GM23338 (cell line): ENCODE measurements at regions not wholly inside any gene's neighbourhood (a gene's known extent, or its start where the extent isn't known, plus 50 kb on each side); places are given as distances from the start of the nearest gene placed in this dataset.

Source experiments
- ATAC-seq: fragments of 200-7000 bp; cut with Tn5 transposase; 3 replicates; pipeline ENCODE4 v1.9.1; 2020
- DNase-seq: peaks from one replicate; pipeline ENCODE4 v3.0.0-alpha.2; 2015; ENCODE audit warnings: low spot score
- H2AFZ ChIP-seq: fragments of 200-600 bp; sonication (generic); 2 replicates; pipeline ENCODE4 v1.8.0; 2016; ENCODE audit warnings: antibody characterized with exemption, mild to moderate bottlenecking, moderate library complexity
- H3F3A ChIP-seq: fragments of 200-600 bp; sonication (generic); replicated peaks from 2 replicates; pipeline ENCODE4 v1.8.0; 2017; ENCODE audit warnings: antibody characterized with exemption, mixed run types, low read depth
- H3K27ac ChIP-seq: fragments of 200-600 bp; sonication (generic); 2 replicates; pipeline ENCODE4 v1.6.1; 2016; ENCODE audit warnings: low read depth
- H3K27me3 ChIP-seq: fragments of 200-600 bp; sonication (generic); 2 replicates; pipeline ENCODE4 v1.8.0; 2016; ENCODE audit warnings: mild to moderate bottlenecking, mixed run types, moderate library complexity; ENCODE audit not compliant: insufficient read depth
- H3K36me3 ChIP-seq: fragments of 200-600 bp; sonication (generic); 2 replicates; pipeline ENCODE4 v1.8.0; 2016; ENCODE audit warnings: mild to moderate bottlenecking; ENCODE audit not compliant: insufficient read depth
- H3K4me1 ChIP-seq: fragments of 200-600 bp; sonication (generic); 2 replicates; pipeline ENCODE4 v1.8.0; 2016; ENCODE audit warnings: mild to moderate bottlenecking, moderate library complexity; ENCODE audit not compliant: insufficient read depth
- H3K4me2 ChIP-seq: fragments of 200-600 bp; sonication (generic); 2 replicates; pipeline ENCODE4 v1.7.1; 2017; ENCODE audit warnings: mixed run types
- H3K4me3 ChIP-seq: fragments of 200-600 bp; sonication (generic); 2 replicates; pipeline ENCODE4 v1.6.1; 2016; ENCODE audit warnings: mixed run types
- H3K79me2 ChIP-seq: fragments of 200-600 bp; sonication (generic); replicated peaks from 2 replicates; pipeline ENCODE4 v1.8.0; 2017; ENCODE audit warnings: mild to moderate bottlenecking; ENCODE audit not compliant: insufficient read depth
- H3K9me2 ChIP-seq: fragments of 200-600 bp; sonication (generic); 2 replicates; pipeline ENCODE4 v1.8.0; 2017; ENCODE audit not compliant: insufficient read depth
- H4K20me1 ChIP-seq: fragments of 200-600 bp; sonication (generic); replicated peaks from 2 replicates; pipeline ENCODE4 v1.8.0; 2017; ENCODE audit warnings: mild to moderate bottlenecking; ENCODE audit not compliant: insufficient read depth
- H3K27ac Mint-ChIP-seq: 2 replicates; pipeline ENCODE4 v1.8.0; 2020; ENCODE audit warnings: inconsistent platforms, mild to moderate bottlenecking, moderate library complexity, mixed read lengths
- H3K27me3 Mint-ChIP-seq: 3 replicates; pipeline ENCODE4 v1.8.0; 2022; ENCODE audit warnings: low read depth, mild to moderate bottlenecking, moderate library complexity, mixed read lengths, inconsistent platforms; ENCODE audit not compliant: insufficient read depth, poor library complexity
- H3K36me3 Mint-ChIP-seq: 3 replicates; pipeline ENCODE4 v1.8.0; 2021; ENCODE audit warnings: low read depth, mild to moderate bottlenecking, inconsistent platforms, moderate library complexity, mixed read lengths
- H3K4me1 Mint-ChIP-seq: 3 replicates; pipeline ENCODE4 v1.8.0; 2020; ENCODE audit warnings: mild to moderate bottlenecking, inconsistent platforms, mixed read lengths
- H3K4me3 Mint-ChIP-seq: 3 replicates; pipeline ENCODE4 v1.8.0; 2021; ENCODE audit warnings: moderate library complexity, mild to moderate bottlenecking, inconsistent platforms, mixed read lengths
- H3K9me3 Mint-ChIP-seq: 3 replicates; pipeline ENCODE4 v1.8.0; 2020; ENCODE audit warnings: moderate library complexity, mild to moderate bottlenecking, inconsistent platforms, mixed read lengths
- CREB1 ChIP-seq: fragments of 250-450 bp; sonication (Bioruptor Pico); IDR thresholded peaks from 2 replicates; pipeline ENCODE4 v1.5.0; 2020; ENCODE audit warnings: low read depth, mild to moderate bottlenecking, moderate library complexity
- EZH2 ChIP-seq: fragments of 200-600 bp; sonication (generic); IDR thresholded peaks from one replicate; pipeline ENCODE4 v1.8.0; 2017; ENCODE audit warnings: antibody characterized with exemption, mild to moderate bottlenecking, low read depth; ENCODE audit not compliant: unreplicated experiment
- EZH2phosphoT487 ChIP-seq: fragments of 200-600 bp; sonication (generic); IDR thresholded peaks from one replicate; pipeline ENCODE4 v1.8.1; 2018; ENCODE audit warnings: antibody characterized with exemption; ENCODE audit not compliant: unreplicated experiment
- JUNB ChIP-seq: IDR thresholded peaks from one replicate; pipeline ENCODE4 v1.6.1; 2016; ENCODE audit warnings: antibody characterized with exemption; ENCODE audit not compliant: unreplicated experiment
- NANOG ChIP-seq: IDR thresholded peaks from 2 replicates; pipeline ENCODE4 v1.6.1; 2016; ENCODE audit warnings: antibody characterized with exemption, borderline replicate concordance
- POLR2AphosphoS5 ChIP-seq: IDR thresholded peaks from 2 replicates; pipeline ENCODE4 v1.6.1; 2016; ENCODE audit warnings: antibody characterized with exemption, low read depth
- REST ChIP-seq: IDR thresholded peaks from one replicate; pipeline ENCODE4 v1.6.1; 2018; ENCODE audit warnings: antibody characterized with exemption; ENCODE audit not compliant: unreplicated experiment
- STAT1 ChIP-seq: IDR thresholded peaks from one replicate; pipeline ENCODE4 v1.6.1; 2016; ENCODE audit warnings: antibody characterized with exemption; ENCODE audit not compliant: unreplicated experiment
- ZNF114 ChIP-seq: fragments of 250-450 bp; sonication (Bioruptor Pico); IDR thresholded peaks from 2 replicates; pipeline ENCODE4 v1.5.0; 2020; ENCODE audit warnings: mild to moderate bottlenecking, moderate library complexity
- ZNF331 ChIP-seq: fragments of 250-450 bp; sonication (Bioruptor Pico); IDR thresholded peaks from 2 replicates; pipeline ENCODE4 v1.5.0; 2020; ENCODE audit warnings: low read depth, mild to moderate bottlenecking, moderate library complexity
- TF ChIP-seq, protein P1 (sequence below): IDR thresholded peaks from 2 replicates; pipeline ENCODE4 v1.6.1; 2016; ENCODE audit warnings: antibody characterized with exemption
- TF ChIP-seq, protein P2 (sequence below): fragments of 250-450 bp; sonication (Bioruptor Pico); IDR thresholded peaks from 2 replicates; pipeline ENCODE4 v1.5.0; 2020; ENCODE audit warnings: mild to moderate bottlenecking, moderate library complexity
- TF ChIP-seq, protein P3 (sequence below), 2 experiments: fragments of 200-600 bp in 1 of 2; sonication (generic) in 1 of 2; conservative IDR thresholded peaks; 2 replicates each; pipeline versions ENCODE4 v1.5.1 to v1.6.1; 2016 to 2017; ENCODE audit warnings: antibody characterized with exemption in 2 of 2, low read depth in 2 of 2, mild to moderate bottlenecking in 2 of 2, moderate library complexity in 1 of 2

DNA sequence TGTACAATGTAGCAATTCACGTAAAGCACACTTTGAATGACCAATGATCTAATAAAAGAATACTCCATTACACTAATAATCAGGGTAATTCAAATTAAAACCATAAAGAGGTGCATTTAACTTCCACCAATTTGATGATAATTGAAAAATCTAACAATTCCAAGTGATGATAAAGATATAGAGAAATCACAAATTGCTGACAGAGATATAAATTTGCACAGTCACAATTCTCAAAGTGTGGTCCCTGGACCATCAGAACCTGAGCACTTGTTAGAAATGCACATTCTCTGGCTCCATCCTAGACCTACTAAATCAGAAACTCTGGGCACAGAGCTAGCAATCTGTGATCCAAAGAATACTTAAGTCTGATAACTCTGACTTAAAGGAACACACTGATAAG, 165.8 kb upstream of the DCC start (continued):
- TF ChIP-seq JUNB (no peak), STAT1 (no peak)

DNA sequence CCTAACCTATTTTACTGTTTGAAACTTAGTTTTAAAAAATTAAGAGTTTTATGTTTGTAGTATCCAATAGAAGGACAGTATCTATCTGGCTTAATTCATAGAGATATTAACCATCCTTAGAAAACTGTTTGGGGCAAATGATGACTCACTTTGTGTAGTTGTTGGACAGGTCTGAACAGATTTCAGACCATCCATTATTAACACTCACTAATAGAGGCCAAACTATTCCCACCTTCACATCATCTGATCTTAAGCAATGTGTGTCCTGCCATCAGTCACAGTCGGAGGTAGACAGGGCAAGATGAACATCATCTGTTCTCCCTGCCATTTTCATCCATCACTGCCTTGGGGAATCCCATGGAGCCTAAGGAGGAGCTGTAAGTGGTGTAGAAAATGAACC, 164.6 kb upstream of the DCC start:
- no peak for ATAC-seq
- TF ChIP-seq JUNB (no peak), REST (no peak), ZNF331 (CRISPR knock-in tag) (no peak), EZH2 (no peak), POLR2AphosphoS5 (no peak), ZNF114 (CRISPR knock-in tag) (no peak), NANOG (no peak), STAT1 (no peak), EZH2phosphoT487 (no peak), CREB1 (CRISPR knock-in tag) (no peak)
- TF ChIP-seq, protein P1, sequence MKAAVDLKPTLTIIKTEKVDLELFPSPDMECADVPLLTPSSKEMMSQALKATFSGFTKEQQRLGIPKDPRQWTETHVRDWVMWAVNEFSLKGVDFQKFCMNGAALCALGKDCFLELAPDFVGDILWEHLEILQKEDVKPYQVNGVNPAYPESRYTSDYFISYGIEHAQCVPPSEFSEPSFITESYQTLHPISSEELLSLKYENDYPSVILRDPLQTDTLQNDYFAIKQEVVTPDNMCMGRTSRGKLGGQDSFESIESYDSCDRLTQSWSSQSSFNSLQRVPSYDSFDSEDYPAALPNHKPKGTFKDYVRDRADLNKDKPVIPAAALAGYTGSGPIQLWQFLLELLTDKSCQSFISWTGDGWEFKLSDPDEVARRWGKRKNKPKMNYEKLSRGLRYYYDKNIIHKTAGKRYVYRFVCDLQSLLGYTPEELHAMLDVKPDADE: no peak
- TF ChIP-seq, protein P2, sequence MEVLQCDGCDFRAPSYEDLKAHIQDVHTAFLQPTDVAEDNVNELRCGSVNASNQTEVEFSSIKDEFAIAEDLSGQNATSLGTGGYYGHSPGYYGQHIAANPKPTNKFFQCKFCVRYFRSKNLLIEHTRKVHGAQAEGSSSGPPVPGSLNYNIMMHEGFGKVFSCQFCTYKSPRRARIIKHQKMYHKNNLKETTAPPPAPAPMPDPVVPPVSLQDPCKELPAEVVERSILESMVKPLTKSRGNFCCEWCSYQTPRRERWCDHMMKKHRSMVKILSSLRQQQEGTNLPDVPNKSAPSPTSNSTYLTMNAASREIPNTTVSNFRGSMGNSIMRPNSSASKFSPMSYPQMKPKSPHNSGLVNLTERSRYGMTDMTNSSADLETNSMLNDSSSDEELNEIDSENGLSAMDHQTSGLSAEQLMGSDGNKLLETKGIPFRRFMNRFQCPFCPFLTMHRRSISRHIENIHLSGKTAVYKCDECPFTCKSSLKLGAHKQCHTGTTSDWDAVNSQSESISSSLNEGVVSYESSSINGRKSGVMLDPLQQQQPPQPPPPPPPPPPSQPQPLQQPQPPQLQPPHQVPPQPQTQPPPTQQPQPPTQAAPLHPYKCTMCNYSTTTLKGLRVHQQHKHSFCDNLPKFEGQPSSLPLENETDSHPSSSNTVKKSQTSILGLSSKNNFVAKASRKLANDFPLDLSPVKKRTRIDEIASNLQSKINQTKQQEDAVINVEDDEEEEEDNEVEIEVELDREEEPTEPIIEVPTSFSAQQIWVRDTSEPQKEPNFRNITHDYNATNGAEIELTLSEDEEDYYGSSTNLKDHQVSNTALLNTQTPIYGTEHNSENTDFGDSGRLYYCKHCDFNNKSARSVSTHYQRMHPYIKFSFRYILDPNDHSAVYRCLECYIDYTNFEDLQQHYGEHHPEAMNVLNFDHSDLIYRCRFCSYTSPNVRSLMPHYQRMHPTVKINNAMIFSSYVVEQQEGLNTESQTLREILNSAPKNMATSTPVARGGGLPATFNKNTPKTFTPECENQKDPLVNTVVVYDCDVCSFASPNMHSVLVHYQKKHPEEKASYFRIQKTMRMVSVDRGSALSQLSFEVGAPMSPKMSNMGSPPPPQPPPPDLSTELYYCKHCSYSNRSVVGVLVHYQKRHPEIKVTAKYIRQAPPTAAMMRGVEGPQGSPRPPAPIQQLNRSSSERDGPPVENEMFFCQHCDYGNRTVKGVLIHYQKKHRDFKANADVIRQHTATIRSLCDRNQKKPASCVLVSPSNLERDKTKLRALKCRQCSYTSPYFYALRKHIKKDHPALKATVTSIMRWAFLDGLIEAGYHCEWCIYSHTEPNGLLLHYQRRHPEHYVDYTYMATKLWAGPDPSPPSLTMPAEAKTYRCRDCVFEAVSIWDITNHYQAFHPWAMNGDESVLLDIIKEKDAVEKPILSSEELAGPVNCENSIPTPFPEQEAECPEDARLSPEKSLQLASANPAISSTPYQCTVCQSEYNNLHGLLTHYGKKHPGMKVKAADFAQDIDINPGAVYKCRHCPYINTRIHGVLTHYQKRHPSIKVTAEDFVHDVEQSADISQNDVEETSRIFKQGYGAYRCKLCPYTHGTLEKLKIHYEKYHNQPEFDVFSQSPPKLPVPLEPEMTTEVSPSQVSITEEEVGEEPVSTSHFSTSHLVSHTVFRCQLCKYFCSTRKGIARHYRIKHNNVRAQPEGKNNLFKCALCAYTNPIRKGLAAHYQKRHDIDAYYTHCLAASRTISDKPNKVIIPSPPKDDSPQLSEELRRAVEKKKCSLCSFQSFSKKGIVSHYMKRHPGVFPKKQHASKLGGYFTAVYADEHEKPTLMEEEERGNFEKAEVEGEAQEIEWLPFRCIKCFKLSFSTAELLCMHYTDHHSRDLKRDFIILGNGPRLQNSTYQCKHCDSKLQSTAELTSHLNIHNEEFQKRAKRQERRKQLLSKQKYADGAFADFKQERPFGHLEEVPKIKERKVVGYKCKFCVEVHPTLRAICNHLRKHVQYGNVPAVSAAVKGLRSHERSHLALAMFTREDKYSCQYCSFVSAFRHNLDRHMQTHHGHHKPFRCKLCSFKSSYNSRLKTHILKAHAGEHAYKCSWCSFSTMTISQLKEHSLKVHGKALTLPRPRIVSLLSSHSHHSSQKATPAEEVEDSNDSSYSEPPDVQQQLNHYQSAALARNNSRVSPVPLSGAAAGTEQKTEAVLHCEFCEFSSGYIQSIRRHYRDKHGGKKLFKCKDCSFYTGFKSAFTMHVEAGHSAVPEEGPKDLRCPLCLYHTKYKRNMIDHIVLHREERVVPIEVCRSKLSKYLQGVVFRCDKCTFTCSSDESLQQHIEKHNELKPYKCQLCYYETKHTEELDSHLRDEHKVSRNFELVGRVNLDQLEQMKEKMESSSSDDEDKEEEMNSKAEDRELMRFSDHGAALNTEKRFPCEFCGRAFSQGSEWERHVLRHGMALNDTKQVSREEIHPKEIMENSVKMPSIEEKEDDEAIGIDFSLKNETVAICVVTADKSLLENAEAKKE (CRISPR knock-in tag): no peak
- TF ChIP-seq, protein P3, sequence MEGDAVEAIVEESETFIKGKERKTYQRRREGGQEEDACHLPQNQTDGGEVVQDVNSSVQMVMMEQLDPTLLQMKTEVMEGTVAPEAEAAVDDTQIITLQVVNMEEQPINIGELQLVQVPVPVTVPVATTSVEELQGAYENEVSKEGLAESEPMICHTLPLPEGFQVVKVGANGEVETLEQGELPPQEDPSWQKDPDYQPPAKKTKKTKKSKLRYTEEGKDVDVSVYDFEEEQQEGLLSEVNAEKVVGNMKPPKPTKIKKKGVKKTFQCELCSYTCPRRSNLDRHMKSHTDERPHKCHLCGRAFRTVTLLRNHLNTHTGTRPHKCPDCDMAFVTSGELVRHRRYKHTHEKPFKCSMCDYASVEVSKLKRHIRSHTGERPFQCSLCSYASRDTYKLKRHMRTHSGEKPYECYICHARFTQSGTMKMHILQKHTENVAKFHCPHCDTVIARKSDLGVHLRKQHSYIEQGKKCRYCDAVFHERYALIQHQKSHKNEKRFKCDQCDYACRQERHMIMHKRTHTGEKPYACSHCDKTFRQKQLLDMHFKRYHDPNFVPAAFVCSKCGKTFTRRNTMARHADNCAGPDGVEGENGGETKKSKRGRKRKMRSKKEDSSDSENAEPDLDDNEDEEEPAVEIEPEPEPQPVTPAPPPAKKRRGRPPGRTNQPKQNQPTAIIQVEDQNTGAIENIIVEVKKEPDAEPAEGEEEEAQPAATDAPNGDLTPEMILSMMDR (conservative IDR thresholded peaks at IDR 0.05; ENCODE audit: low read depth in 2 of 2): no peak
- no peak for DNase-seq
- Mint-ChIP-seq H3K9me3 (no peaks in the 10 kb centered on the region), H3K4me3 (no peak overlapping the region), H3K36me3 (no peaks in the 10 kb centered on the region), H3K27me3 (peaks cover 2% of the 10 kb centered on the region), H3K4me1 (no peaks in the 10 kb centered on the region), H3K27ac (no peak overlapping the region)
- Histone ChIP-seq H3K36me3 (no peaks in the 10 kb centered on the region), H4K20me1 (no peaks in the 10 kb centered on the region), H3F3A (no peaks in the 10 kb centered on the region), H3K27ac (no peak overlapping the region), H3K4me3 (no peak overlapping the region), H3K4me1 (no peaks in the 10 kb centered on the region), H3K79me2 (no peaks in the 10 kb centered on the region), H3K27me3 (no peaks in the 10 kb centered on the region), H2AFZ (no peak overlapping the region), H3K4me2 (no peak overlapping the region), H3K9me2 (no peaks in the 10 kb centered on the region)
